ENCODE measurements at regions not wholly inside any gene's neighbourhood (a gene's known extent, or its start where the extent isn't known, plus 50 kb on each side); places are given as distances from the start of the nearest gene placed in this dataset.
"Not testable (repeated sequence)": the region's sequence is repeated elsewhere in the genome, so short reads cannot be mapped to it uniquely, and the experiment has no call there.

DNA sequence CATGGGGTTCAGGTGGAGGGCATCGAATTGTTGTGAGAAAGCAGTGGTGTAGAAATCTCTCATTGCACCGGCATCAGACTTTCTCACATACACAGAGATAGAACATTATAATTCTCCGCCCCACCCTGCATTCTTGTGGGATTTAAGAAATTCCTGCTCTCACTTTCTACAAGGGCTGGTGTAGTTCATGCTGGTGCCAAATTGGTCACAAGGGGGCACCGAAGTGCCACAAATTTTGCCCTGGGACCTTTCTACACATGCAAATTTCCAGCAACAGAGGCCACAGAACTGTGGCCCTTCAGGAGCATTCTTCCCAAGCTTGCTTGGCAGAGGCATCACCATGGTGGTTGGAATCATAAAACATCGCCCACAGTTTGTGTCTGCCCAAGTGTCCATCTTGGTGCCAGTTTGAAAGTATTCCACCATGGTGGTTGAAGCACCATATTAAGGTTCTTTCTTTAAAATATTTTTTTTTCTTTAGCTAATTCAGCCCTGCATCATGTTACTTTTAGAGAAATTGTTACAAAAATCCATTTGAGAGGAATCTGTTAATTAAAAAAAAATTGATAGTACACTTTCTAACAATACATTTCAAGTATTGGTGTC is 521.2 kb upstream of the FANCL start:
- no peaks in the 10 kb centered on the region for H3K36me3 ChIP-seq
- H3K4me3 ChIP-seq: no peak overlapping the region
- no peak for ATAC-seq (ENCODE audit: insufficient number of reproducible peaks, low FRiP score, low read depth)
- TF ChIP-seq, protein P1, sequence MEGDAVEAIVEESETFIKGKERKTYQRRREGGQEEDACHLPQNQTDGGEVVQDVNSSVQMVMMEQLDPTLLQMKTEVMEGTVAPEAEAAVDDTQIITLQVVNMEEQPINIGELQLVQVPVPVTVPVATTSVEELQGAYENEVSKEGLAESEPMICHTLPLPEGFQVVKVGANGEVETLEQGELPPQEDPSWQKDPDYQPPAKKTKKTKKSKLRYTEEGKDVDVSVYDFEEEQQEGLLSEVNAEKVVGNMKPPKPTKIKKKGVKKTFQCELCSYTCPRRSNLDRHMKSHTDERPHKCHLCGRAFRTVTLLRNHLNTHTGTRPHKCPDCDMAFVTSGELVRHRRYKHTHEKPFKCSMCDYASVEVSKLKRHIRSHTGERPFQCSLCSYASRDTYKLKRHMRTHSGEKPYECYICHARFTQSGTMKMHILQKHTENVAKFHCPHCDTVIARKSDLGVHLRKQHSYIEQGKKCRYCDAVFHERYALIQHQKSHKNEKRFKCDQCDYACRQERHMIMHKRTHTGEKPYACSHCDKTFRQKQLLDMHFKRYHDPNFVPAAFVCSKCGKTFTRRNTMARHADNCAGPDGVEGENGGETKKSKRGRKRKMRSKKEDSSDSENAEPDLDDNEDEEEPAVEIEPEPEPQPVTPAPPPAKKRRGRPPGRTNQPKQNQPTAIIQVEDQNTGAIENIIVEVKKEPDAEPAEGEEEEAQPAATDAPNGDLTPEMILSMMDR (IDR thresholded peaks at IDR 0.05): peak; percentile 18
- H3K27me3 ChIP-seq (replicated peaks; ENCODE audit: insufficient read depth): no peaks in the 10 kb centered on the region
- H3K27ac ChIP-seq: no peak overlapping the region
- H3K9me3 ChIP-seq: no peaks in the 10 kb centered on the region
- no peaks in the 10 kb centered on the region for H3K4me1 ChIP-seq (ENCODE audit: control insufficient read depth in 1 of 2, low read depth in 2 of 2)
- no peak for DNase-seq (ENCODE audit: low spot score)

DNA sequence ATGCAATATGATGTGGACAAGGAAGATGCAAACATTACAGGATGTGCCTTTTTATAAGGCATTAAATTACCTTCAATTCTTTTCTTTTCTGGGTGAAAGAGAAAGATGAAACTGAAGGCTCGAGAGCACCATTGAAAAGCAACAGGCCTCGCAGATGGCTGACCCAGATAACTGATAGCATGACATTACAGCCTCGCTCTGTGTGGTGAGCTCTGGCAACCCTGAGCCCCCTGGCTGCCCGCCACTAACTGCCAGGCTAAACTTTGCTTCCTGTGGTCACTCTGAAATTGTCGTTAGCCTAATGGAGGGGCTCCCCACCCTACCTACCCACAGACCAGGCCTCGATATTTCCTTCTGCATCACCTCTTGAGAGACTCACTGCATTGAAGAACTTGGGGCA is 516.8 kb upstream of the FANCL start:
- Histone ChIP-seq H3K4me1 (ENCODE audit: control insufficient read depth in 1 of 2, low read depth in 2 of 2) (no peaks in the 10 kb centered on the region), H3K27ac (no peak overlapping the region), H3K4me3 (no peak overlapping the region), H3K9me3 (no peaks in the 10 kb centered on the region), H3K36me3 (no peaks in the 10 kb centered on the region), H3K27me3 (replicated peaks; ENCODE audit: insufficient read depth) (no peaks in the 10 kb centered on the region)
- TF ChIP-seq, protein P1 (IDR thresholded peaks at IDR 0.05): no peak
- no peak for ATAC-seq (ENCODE audit: insufficient number of reproducible peaks, low FRiP score, low read depth)
- no peak for DNase-seq (ENCODE audit: low spot score)

DNA sequence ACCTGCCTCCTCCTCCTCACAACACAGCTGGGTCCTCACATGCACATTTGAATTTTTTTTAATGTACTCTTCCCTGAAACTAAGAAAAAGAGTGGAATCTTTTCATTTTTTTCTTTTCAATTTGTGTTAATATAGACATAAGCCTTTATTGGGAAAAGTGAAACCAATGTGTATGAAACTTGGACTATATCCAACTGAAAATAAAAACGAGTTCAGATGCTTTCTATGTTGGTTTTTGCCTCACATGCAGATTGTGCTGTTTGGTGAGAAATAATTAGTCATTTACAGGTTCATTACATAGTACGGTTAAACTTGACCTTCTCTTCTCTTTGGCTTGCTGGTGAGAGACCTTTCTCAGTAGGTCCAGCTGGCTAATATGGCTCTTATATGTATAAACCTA is 515.2 kb upstream of the FANCL start:
- DNase-seq (ENCODE audit: low spot score) (no peak), ATAC-seq (ENCODE audit: insufficient number of reproducible peaks, low FRiP score, low read depth) (no peak)
- TF ChIP-seq, protein P1 (IDR thresholded peaks at IDR 0.05): no peak
- no peaks in the 10 kb centered on the region for H3K4me1 ChIP-seq (ENCODE audit: control insufficient read depth in 1 of 2, low read depth in 2 of 2)
- H3K4me3 ChIP-seq: no peak overlapping the region
- H3K36me3 ChIP-seq: no peaks in the 10 kb centered on the region
- H3K27me3 ChIP-seq (replicated peaks; ENCODE audit: insufficient read depth): no peaks in the 10 kb centered on the region
- no peaks in the 10 kb centered on the region for H3K9me3 ChIP-seq
- H3K27ac ChIP-seq: no peak overlapping the region

DNA sequence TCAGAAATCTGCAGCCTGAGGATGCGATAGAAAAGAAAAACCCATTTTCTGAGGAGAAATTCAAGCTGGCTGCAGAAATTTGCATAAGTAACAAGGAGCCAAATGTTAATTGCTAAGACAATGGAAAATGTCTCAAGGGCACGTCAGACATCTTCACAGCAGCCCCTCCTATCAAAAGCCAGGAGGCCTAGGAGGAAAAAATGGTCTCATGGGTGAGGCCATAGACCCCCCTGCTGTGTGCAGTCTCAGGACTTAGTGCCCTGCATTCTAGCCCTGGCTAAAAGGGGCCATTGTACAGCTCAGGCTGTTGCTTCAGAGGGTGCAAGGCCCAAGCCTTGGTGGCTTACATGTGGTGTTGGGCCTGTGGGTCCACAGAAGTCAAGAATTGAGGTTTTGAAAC is 511.4 kb upstream of the FANCL start:
- H3K4me3 ChIP-seq; H3K36me3 ChIP-seq; H3K27ac ChIP-seq; H3K4me1 ChIP-seq (ENCODE audit: control insufficient read depth in 1 of 2, low read depth in 2 of 2); H3K9me3 ChIP-seq; H3K27me3 ChIP-seq (replicated peaks; ENCODE audit: insufficient read depth); DNase-seq (ENCODE audit: low spot score); ATAC-seq (ENCODE audit: insufficient number of reproducible peaks, low FRiP score, low read depth): not testable (repeated sequence)

DNA sequence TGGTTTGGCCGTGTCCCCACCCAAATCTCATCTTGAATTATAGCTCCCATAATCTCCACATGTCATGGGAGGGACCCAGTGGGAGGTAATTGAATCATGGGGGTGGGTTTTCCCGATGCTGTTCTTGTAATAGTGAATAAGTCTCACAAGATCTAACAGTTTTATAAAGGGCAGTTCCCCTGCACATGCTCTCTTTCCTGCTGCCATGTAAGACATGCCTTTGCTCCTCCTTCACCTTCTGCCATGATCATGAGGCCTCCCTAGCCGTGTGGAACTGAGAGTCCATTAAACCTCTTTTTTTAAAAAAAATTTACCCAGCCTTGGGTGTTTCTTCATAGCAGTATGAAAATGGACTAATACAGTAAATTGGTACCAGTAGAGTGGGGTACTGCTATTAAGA is 510.6 kb upstream of the FANCL start:
- not testable (repeated sequence) for H3K36me3 ChIP-seq; ATAC-seq (ENCODE audit: insufficient number of reproducible peaks, low FRiP score, low read depth); H3K4me3 ChIP-seq; H3K4me1 ChIP-seq (ENCODE audit: control insufficient read depth in 1 of 2, low read depth in 2 of 2); H3K27ac ChIP-seq; H3K27me3 ChIP-seq (replicated peaks; ENCODE audit: insufficient read depth); DNase-seq (ENCODE audit: low spot score); H3K9me3 ChIP-seq

DNA sequence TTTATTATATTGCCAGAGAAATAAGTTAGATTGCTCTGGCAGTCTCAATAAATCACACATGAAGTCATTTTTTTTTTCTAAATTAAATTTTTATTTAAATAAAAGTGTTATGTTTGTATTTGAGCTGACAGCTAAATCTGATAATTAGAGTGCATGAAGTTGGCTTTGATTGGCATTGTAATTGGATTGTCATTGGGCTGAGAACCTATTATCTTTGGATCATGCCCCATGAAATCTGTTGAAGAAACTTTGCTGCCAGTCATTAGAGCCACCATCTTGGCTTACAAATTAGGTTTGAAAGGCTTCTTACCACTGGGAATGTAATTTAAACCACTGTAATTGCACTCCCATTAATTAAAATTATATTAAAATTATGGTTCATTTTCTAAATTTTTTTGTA is 507.9 kb upstream of the FANCL start:
- ATAC-seq (ENCODE audit: insufficient number of reproducible peaks, low FRiP score, low read depth): no peak
- H3K4me3 ChIP-seq: no peak overlapping the region
- no peaks in the 10 kb centered on the region for H3K27me3 ChIP-seq (replicated peaks; ENCODE audit: insufficient read depth)

DNA sequence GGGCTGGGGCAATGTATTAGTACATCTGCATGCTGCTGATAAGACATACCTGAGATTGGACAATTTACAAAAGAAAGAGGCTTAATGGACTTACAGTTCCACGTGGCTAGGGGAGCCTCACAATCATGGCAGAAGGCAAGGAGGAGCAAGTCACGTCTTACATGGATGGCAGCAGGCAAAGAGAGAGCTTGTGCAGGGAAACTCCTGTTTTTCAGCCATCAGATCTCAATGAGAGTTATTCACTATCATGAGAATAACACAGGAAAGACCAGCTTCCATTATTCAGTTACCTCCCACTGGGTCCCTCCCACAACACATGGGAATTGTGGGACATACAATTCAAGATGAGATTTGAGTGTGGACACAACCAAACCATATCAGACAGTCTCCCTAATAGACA is 504.2 kb upstream of the FANCL start:
- H3K36me3 ChIP-seq; H3K9me3 ChIP-seq; DNase-seq (ENCODE audit: low spot score); H3K4me1 ChIP-seq (ENCODE audit: control insufficient read depth in 1 of 2, low read depth in 2 of 2); H3K27me3 ChIP-seq (replicated peaks; ENCODE audit: insufficient read depth); ATAC-seq (ENCODE audit: insufficient number of reproducible peaks, low FRiP score, low read depth); H3K27ac ChIP-seq; H3K4me3 ChIP-seq: not testable (repeated sequence)

More for the DNA sequence above, 507.9 kb upstream of the FANCL start:
- Histone ChIP-seq H3K27ac (no peak overlapping the region), H3K4me1 (ENCODE audit: control insufficient read depth in 1 of 2, low read depth in 2 of 2) (no peaks in the 10 kb centered on the region), H3K36me3 (no peaks in the 10 kb centered on the region), H3K9me3 (no peaks in the 10 kb centered on the region)
- TF ChIP-seq, protein P1 (IDR thresholded peaks at IDR 0.05): no peak
- DNase-seq (ENCODE audit: low spot score): no peak
